Activated CD4-positive, alpha-beta T cell treated with anti-CD3 and anti-CD28 coated beads for 4 hours (primary cell): ENCODE measurements at regions not wholly inside any gene's neighbourhood (a gene's known extent, or its start where the extent isn't known, plus 50 kb on each side); places are given as distances from the start of the nearest gene placed in this dataset.
"Not testable (repeated sequence)": the region's sequence is repeated elsewhere in the genome, so short reads cannot be mapped to it uniquely, and the experiment has no call there.

ENCODE experiments used
- DNase-seq, 2 donors: peaks; one replicate each; pipeline ENCODE4 v3.0.0-alpha.2; 2020

DNA sequence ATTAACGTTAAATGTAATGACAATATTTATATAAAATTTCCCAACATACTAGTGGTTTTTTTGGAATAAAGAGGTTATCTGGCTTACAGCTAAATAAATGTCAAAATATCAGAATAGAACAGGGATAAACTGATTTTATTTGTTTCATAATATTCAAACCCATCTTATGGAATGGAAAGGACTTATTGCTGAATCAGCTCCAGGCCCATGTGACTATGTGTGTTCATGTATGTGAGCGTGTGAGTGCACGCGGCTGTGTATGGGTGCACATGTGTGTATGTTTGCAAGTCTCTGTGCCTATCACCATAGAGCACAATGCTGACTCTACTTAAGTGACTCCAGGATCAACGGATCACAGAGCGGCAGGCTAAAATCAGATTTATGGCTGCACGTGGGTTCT lies 392.3 kb upstream of the GRM7 start:
- DNase-seq: no peak

- no peak for DNase-seq
Measured at GRCh38 chr3:6471744-6472143, 389.2 kb upstream of the GRM7 start.

- DNase-seq: not testable (repeated sequence)
Measured at GRCh38 chr3:6490487-6491327, 370.2 kb upstream of the GRM7 start.

GRCh38 chr3:6491768-6492167 lies 369.1 kb upstream of the GRM7 start:
- no peak for DNase-seq

DNA sequence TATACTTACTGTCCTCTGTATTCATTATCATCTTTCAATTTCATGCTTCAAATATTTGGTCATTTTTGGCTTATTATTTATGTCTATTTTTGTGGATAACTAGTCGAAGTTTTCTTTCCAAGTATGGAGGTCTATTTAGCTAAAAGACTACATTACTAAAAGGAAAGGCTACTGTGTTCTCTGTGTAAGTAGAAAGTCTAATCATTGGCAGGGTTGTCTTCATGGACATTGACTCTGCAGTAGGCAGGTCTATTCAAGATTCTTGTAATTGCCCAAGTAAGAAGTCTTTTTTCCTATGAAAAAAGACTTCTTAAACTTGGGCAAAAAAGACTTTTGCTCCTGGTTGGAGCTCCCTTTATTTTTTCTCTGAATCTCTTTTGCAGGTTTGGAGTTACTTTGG lies 368.6 kb upstream of the GRM7 start:
- DNase-seq: no peak

DNA sequence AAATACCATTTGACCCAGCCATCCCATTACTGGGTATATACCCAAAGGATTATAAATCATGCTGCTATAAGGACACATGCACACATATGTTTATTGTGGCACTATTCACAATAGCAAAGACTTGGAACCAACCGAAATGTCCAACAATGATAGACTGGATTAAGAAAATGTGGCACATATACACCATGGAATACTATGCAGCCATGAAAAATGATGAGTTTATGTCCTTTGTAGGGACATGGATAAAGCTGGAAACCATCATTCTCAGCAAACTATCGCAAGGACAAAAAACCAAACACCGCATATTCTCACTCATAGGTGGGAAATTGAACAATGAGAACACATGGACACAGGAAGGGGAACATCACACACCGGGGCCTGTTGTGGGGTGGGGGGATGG lies 362.0 kb upstream of the GRM7 start:
- not testable (repeated sequence) for DNase-seq

DNA sequence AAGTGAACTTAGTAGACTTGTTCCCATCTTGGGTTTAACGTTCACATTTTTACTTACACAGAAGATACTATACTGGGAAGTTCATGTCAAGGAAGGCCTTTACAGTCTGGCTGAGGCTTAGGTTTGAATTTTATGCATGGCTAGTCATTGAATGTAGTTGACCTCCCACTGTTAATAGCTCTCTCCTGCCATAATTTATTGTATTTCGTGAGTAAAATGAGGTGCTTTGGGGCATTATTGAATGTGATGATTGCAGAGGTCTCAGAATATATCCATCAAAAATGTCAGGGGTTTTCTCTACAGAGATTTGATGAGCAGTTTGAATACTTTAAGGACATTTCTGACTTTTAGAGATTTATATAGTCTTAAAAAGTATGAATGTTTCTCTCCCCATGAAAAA lies 356.6 kb upstream of the GRM7 start:
- no peak for DNase-seq

- no peak for DNase-seq
Measured at GRCh38 chr3:6504834-6505233, 356.1 kb upstream of the GRM7 start.

GRCh38 chr3:6508410-6508759 lies 352.5 kb upstream of the GRM7 start:
- no peak for DNase-seq

DNA sequence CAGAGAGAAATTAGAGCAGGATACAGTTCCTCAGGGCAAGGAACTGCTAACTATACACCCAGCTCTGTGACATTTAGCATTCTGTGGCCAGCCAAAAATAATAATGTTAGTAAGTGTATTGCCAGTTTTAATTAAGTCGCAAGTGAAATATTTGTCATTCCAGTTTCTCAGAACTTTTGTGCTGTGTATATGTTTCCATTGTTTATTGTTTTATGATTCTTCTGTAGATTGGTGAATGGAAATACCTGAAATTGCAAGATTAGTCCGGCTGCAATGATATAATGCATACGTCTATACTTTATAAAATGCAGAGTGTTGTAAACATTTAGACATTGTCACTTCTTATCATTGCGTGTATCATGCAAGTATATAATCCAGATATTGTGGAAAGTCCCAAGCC lies 351.3 kb upstream of the GRM7 start:
- no peak for DNase-seq

DNA sequence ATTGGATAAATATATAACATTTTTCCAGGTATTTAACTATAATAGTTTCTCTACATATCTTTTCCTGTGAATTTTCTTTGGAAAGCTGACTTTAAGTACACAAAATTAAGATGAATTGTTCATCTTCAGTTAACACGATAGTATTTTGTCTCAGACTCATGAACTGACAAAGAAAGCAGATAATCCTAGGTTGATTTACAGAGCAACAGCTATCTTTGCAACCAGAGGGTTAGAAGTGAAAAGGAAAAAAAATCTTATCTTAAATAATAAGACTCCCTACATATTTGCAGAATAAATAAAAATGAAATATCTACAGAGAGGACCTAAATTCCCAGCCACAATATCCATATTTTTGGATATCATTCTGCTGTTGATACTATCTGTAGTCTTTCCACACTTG lies 350.2 kb upstream of the GRM7 start:
- DNase-seq: no peak

- no peak for DNase-seq
Measured at GRCh38 chr3:6512172-6512800, 348.6 kb upstream of the GRM7 start.

- DNase-seq: no peak
Measured at GRCh38 chr3:6516143-6516542, 344.8 kb upstream of the GRM7 start.

GRCh38 chr3:6516694-6517093 lies 344.2 kb upstream of the GRM7 start:
- DNase-seq: no peak

DNA sequence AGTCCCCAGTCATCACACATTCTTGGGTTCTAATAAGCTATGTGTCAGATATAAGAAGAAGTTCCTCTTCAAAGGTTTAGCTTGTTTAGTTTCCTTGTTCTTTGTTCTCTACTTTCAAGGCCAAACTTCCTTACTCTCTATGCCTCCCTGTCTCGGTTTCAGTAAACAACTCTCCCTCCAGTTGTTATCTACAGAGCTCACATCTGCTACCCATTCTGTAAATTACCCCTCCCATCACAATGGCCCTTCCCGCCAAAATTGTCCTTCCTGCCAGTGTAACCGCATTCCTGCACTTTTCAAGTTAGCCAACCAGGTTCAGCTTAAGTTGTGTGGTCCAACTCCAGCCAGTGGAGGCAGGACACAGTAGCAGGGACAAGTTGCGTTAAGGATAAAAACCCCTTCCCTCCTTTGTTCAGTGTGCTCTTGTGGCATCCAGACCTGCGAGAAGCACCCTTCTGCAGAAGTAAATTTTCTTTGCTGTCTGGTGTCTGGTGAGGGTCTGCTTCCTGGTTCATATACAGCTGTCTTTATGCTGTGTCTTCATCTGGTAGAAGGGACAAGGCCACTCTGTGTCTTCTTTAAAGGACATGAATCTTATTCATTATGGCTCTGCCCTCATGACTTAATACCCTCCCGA lies 342.1 kb upstream of the GRM7 start:
- no peak for DNase-seq

DNA sequence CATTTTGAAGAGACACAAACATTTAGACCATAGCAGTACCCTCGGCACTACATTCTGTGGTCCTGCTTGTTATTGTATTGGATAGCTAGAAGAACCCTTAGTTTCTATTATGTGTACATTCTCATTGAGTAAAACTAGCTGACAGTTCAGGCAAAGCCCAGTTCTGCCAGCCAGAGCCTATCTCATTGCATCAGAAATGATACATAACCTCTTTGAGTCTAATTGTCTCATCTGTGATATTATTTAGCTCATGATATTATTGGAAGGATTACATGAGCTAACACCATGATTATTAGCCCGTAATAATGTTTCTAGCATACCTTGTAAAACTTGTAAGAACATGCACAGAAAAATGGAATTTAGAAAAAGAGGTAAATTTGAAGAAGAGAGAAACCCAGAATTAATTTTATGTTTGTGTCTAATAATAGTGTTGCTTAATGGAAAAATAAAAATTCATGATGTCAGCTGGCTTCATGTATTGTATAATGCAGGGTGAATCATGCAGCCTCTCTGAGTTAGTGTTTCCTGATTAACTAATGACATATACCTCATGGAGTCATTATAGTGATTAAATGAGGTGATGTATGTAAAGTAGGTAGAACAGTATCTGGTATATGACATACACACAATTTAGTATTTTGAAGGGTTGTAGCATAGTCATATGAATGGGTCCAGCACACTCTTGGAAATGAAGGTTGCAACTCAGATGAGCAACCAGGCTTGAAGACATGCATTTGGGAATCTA lies 339.4 kb upstream of the GRM7 start:
- DNase-seq: no peak

- DNase-seq: no peak
Measured at GRCh38 chr3:6522191-6522590, 338.7 kb upstream of the GRM7 start.

DNA sequence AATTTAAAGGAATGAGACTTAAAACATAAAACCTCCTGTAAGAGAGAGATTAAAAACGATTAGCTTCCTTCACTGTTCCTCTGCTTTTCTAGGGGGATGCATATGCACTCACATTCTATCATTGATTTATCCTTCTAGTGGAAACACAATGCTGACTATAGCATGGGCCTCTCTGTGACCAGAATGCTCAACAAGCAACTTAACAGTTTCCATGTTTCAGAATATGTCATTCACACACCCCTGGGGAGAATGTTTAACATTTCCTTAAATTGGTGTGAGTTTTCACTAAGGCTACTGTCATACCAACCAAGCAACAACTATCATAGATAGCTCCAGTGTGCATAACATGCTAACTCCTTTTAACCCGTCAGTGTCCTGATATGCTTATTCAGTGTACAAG lies 337.9 kb upstream of the GRM7 start:
- DNase-seq: no peak

- DNase-seq: no peak
Measured at GRCh38 chr3:6524479-6524878, 336.4 kb upstream of the GRM7 start.

- no peak for DNase-seq
Measured at GRCh38 chr3:6526321-6526720, 334.6 kb upstream of the GRM7 start.

DNA sequence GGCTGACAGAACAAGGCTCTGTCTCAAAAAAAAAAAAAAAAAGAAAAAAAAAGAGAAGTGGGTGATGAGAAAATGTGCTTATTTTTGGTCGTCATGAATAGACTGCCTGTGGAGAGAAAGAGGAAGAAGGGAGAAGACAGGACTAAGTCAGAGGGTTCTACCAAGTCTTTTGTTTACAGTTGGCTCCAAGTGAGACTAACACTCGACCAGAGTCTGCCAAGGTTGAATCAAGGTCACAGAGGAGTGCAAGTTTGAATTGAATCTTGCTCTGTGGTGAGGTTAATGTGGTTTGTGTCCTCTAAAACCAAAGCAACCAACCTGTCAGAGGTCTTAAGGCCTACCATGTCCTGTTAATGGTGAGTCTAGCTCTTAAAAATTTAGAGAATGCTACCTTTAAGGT lies 334.1 kb upstream of the GRM7 start:
- DNase-seq: no peak

GRCh38 chr3:6528951-6529350 lies 332.0 kb upstream of the GRM7 start:
- no peak for DNase-seq

DNA sequence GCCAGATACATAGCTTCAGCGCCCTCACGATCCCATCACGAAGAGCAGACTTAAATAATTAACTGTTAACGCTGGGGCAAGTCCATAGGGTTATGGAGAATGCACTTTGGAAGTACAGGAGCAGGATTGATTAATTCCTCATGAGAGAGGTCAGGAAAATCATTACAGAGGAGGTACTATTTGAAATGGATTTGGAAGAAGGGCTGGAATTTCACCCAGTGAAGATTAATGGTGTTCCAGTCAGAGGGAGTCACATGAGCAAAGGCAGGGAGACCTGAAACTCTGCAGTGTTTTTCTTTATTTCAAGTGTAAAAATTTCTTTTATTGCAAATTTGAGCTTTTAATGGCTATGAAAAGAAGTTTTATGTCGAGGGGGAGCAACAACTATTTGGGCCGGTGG lies 329.8 kb upstream of the GRM7 start:
- no peak for DNase-seq

GRCh38 chr3:6532101-6532500 lies 328.8 kb upstream of the GRM7 start:
- no peak for DNase-seq
